ENCODE measurements at regions not wholly inside any gene's neighbourhood (a gene's known extent, or its start where the extent isn't known, plus 50 kb on each side); places are given as distances from the start of the nearest gene placed in this dataset.
A peak's percentile ranks its signal among the peaks of the same experiment; 100 is the strongest.

GRCh38 chr10:65847436-65848230 lies 1078.2 kb upstream of the LRRTM3 start:
- no peak overlapping the region for H3K27ac Mint-ChIP-seq
- peaks cover 23 to 26% of the 10 kb centered on the region in 2 donors for H3K9me3 Mint-ChIP-seq
- no peaks in the 10 kb centered on the region for H3K36me3 Mint-ChIP-seq
- DNase-seq (ENCODE audit: low spot score in 2 of 2), result no peak
- ATAC-seq, result no peak

DNA sequence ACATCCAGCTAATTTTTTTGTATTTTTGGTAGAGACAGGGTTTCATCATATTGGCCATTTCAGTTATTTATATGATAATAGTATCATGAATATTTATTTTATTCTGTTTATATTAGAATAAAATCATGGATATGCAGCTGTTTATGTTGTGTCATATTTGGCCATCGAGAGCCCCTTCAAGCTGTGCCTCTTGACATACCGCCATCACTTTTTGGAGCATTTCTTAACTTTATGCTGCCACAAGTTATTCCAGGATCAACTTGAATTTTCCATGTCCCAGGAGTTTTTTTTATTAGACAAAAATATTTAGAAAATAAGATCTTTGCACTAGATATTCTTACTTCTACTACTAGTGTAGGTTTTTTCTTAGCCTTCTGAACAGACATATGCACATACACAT lies 1067.0 kb upstream of the LRRTM3 start:
- Mint-ChIP-seq H3K9me3 (peaks cover 7 to 10% of the 10 kb centered on the region in 2 donors), H3K36me3 (no peaks in the 10 kb centered on the region), H3K27ac (no peak overlapping the region)
- no peak for DNase-seq (ENCODE audit: low spot score in 2 of 2)
- no peak for ATAC-seq

DNA sequence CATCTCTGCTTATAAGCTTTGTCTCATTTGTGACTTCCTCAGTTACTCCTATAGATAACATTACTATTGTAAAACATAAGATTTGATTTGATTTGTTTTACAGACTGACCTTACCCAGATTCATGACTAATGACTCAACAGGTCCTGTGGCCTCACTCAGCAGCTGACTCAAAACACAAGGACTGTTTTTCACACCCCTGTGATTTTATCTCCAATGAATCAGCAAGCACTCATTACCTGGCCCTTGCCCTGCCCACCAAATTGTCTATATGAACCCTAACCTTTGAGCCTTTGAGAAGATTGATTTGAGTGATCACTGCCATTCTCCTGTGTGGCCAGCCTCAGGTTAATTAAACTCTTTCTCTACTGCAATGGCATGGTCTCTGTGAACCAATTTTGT lies 1064.6 kb upstream of the LRRTM3 start:
- H3K36me3 Mint-ChIP-seq, result no peaks in the 10 kb centered on the region
- ATAC-seq, result peak in 1 of 2 donors; percentile 28

More for the DNA sequence above, 1064.6 kb upstream of the LRRTM3 start:
- Mint-ChIP-seq H3K9me3 (peaks cover 7 to 10% of the 10 kb centered on the region in 2 donors), H3K27ac (no peak overlapping the region)
- no peak for DNase-seq (ENCODE audit: low spot score in 2 of 2)
